Activated T-helper 1 cell treated with Interleukin-2 at 50 U/mL for 16 hours (primary cell): ENCODE measurements at regions not wholly inside any gene's neighbourhood (a gene's known extent, or its start where the extent isn't known, plus 50 kb on each side); places are given as distances from the start of the nearest gene placed in this dataset.
"Not testable (repeated sequence)": the region's sequence is repeated elsewhere in the genome, so short reads cannot be mapped to it uniquely, and the experiment has no call there.

ENCODE experiments used
- DNase-seq: peaks from one replicate; pipeline ENCODE4 v3.0.0-alpha.2; 2020; ENCODE audit warnings: low read depth

DNA sequence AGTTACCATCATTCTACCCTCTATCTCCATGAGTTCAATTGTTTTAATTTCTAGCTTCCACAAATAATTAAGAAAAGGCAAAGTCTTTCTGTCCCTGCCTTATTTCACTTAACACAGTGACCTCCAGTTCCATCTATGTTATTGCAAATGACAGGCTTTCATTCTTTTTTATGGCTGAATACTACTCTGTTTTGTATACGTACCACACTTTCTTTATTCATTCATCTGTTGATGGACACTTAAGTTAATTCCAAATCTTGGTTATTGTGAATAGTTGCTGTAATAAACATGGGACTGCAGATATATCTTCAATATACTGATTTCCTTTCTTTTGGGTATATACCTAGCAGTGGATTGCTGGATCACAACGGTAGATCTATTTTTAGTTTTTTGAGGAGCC lies 314.1 kb downstream of the SV2B start:
- no peak for DNase-seq

- not testable (repeated sequence) for DNase-seq
Observed at GRCh38 chr15:91415258-91415657, 315.2 kb downstream of the SV2B start.

DNA sequence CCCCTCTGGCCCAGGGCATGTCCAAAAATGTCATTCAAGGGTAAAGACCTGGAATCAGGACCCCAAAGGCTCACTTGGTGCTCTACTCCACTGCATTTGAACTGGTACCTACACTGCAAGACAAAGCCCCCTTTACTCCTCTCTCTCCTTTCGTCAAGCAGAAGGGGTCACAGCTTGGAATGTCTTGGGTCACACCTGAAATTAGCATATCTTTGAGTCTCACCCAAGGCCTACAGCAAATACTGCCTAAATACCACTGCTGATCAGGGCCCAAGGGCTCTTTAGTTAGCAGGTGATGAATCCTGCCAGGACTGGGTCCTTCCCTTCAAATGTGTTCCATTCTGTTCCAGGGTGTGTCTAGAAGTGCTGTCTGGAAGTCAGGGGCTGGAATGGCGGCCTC lies 320.6 kb downstream of the SV2B start:
- DNase-seq: no peak

DNA sequence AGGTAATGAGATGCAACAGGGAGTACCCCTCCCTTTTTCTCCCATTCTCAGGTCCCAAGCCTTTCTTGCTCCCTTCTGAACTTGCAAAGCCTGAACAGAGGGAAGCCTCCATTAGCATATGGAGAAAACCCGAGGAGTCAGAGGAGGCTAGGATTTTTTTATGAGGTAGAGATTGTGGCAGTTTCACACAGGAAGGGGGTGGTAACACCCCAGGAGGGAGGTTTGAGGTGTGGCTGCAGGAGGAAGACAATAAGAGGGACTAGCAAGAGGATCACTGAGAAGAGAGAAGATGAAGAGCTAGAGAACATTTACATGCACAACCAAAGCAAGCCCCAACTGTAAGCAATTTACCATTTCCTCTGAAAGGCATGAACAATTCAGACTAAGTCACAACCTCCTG lies 322.7 kb downstream of the SV2B start:
- DNase-seq: no peak

DNA sequence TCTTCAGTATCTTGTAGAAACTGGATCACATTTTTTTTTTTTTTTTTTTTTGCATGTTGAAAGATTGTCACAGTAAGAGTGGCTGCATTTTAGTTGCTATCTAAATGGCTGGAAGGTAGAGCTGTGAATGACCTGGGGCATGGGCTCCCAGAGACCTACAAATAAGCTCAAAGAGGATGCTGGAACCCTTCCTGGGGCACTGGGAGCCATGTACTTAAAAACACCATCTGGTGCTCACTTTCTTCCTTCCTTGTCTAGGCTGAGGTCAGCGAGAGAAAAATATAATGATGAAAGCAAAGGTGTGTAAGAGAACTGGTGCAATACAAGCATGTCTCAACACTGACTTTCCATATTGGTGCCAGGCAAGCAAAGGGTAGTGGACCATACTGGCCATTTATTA lies 323.9 kb downstream of the SV2B start:
- no peak for DNase-seq

DNA sequence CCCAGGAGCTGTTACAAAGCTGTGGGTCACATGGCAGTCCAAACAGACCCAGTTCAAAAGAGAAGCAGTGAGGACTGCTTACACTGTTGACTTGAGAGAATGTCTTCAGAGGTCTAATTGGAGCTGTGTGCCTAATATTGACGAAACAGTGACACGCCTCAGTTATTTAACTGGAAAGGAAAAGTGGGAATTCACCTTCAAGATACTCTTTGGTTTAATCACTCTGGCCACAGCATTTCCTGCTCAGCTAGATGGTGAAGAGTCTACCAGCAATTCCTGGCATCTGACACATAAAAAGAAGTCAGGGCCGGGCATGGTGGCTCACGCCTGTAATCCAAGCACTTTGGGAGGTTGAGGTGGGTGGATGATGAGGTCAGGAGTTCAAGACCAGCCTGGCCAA lies 326.4 kb downstream of the SV2B start:
- DNase-seq: no peak

DNA sequence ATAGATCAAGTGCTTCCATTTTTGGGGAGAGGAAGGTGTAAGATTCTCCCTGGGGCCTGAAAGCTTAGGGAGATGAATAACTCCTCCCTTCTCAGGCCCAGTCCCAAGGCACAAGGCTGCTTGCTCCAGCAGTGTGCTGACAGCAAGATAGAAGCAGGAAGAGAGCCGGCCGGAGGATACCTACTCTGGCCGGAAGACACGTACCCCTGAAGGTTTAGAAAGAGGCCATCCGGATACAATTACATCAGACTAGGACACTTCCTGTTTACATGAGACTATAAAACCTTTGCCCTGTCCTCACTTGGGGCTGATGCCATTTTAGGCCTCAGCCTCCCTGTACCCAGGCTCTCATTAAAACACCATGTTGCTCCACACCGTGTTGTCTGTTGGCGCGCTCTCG lies 329.9 kb downstream of the SV2B start:
- DNase-seq: no peak

- DNase-seq: no peak
Observed at GRCh38 chr15:91431041-91431715, 331.1 kb downstream of the SV2B start.

DNA sequence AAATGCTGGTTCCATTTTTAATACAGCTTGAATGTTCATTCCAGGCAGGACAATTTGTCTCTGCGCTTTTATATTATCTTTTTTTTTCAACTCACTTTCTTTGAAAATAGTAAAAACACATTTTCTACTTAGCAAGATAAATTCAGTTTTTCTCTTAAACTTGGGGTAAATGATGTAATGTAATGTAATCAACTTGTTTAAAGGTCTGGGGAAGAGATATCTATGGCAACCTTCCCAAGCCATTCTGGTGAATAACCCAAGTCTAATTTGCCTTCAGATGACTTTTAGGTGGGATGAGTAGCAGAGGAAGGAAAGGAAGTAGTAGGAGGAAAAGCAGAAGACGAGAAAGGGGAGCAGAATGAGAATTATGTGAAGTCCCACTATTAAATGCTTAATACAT lies 335.1 kb downstream of the SV2B start:
- no peak for DNase-seq

DNA sequence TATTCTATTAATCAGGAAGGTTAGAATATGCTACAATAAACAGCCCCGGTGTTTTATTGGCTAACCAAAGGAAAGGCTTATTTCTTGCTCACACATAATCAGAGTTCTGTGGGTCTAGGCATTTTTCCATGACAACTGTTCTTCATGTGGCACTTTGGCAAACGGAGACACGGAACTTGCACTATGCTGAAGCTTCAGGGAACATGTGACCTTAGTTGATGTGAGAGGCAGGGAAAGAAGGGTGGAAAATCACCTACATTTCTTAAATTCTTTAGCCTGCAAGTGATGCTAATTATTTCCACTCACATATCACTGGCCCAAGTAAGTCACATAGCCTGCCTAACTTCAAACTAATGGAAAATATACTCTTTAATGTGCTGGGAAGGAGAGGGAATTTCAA lies 344.6 kb downstream of the SV2B start:
- no peak for DNase-seq

GRCh38 chr15:91445695-91446228 lies 345.7 kb downstream of the SV2B start:
- DNase-seq: no peak

DNA sequence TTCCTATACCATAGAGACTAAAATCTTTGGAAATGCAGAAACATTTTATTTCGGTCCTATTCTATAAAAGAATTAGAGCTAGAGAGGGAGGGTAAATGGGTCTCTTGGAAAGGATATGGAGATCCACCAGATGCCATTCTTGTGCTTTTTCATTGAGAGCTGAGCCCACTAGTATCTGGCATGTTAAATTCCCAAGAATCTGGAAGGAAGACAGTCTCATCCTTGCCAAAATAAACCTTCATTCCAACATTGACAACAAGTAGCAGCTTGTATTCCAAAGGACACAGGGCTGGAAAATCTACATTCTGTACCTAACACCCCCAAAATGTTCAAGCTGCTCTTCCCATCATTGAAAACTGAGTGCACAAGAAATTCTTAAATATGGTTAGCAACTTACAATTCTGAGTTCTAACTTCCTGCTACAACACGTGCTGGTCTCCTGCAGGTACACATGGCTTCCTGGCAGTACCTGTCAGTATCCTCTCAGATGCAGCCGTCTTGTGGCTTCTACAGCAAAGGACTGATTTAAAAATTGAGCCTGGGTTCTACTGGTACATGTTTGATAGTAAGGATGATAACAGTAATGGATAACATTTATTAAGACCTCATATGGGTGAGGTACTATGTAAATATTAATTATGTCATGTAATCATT lies 348.1 kb downstream of the SV2B start:
- no peak for DNase-seq

DNA sequence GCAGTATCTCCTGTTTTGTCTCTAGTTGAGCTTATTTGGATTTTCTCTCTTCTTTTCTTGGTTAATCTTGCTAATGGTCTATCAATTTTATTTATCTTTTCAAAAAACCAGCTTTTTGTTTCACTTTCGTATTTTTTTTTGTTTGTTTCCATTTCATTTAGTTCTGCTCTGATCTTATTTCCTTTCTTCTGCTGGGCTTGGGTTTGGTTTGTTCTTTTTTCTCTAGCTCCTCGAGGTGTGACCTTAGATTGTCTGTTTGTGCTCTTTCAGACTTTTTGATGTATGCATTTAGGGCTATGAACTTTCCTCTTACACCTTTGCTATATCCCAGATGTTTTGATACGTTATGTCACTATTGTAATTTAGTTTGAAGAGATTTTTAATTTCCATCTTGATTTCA lies 353.3 kb downstream of the SV2B start:
- not testable (repeated sequence) for DNase-seq

GRCh38 chr15:91456251-91456718 lies 356.2 kb downstream of the SV2B start:
- no peak for DNase-seq

GRCh38 chr15:91456921-91457320 lies 356.9 kb downstream of the SV2B start:
- DNase-seq: no peak

DNA sequence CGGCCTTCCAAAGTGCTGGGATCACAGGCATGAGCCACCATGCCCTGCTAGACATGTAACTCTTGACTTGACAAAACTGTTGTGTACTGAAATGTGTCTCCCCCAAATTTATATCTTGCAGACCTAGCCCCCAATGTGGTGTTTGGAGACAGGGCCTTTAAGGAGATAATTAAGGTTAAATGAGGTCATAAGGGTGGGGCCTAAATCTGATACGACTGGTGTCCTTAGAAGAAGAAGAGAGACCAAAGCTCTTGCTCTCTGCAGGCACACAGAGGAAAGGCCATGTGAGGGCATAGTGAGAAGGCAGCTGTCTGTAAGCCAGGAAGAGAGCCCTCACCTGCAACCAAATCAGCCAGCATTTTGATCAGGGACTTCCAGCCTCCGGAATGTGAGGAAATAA lies 361.3 kb downstream of the SV2B start:
- DNase-seq: no peak

DNA sequence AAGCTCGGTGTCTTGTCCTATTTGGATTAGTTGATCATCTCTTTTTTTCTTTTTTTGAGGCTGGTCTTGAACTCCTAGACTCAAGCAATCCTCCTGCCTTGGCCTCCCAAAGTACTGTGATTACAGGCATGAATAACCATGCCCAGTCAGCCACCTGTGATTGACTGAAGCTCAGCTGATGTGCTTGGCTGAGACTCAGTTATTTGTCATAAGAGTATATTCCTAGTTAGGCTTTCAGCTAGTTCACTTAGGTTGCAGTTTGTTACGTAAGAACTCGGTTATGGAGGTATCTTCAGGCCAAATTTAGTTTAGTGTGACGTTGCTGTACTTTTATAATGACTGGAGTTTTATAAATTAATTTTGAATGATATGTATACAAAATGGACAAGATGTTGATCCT lies 365.0 kb downstream of the SV2B start:
- no peak for DNase-seq

GRCh38 chr15:91465696-91466095 lies 365.6 kb downstream of the SV2B start:
- no peak for DNase-seq

- DNase-seq: no peak
Observed at GRCh38 chr15:91468871-91469580, 369.0 kb downstream of the SV2B start.

DNA sequence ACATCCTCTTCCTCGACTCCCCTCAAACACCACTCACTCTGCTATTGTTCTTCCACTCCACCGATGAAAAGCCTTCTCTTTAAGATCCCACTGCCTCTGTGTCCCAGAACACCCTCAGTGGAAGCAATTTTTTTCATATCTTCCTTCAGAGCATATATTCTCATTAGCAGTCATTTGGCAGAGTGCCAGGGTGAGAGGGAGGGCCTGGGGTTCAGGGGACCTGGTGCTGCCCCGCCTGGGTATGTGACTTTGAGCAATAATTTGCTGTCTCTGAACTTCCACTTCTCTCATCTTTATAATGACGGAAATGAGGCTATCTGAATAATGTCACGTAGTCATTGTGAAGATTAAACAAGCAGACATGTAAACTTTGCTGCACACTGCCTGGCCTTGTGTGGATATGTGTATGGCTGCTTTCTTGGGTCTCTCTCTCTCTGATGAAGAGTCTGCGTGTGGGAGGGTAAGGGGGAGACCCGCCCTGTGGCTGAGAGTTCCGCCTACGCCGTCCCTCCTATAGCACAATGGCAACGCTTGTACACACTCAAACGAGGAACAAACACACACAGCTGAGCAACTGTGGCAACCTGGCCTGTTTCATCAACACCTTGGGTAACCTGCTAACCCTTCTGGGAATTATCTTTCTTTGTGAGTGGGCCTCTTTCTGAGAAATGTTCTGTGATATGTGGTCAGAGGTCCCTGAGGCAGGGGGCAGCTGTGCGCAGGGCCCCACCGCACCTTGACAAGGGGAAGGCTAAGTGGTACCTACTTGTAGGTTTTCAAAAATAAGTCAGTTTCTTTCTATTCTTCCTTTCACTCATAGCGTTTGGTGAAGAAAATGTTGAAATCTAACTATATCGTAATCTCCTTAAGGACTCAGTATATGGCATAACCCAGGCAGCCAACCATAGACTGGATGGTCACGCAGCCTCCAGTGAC lies 369.8 kb downstream of the SV2B start:
- peak; percentile 15 for DNase-seq

- no peak for DNase-seq
Observed at GRCh38 chr15:91471468-91471867, 371.4 kb downstream of the SV2B start.

- DNase-seq: no peak
Observed at GRCh38 chr15:91472316-91472756, 372.3 kb downstream of the SV2B start.
